ENCODE measurements at regions not wholly inside any gene's neighbourhood (a gene's known extent, or its start where the extent isn't known, plus 50 kb on each side); places are given as distances from the start of the nearest gene placed in this dataset.

GRCh38 chr20:22805996-22806395 is 221.6 kb upstream of the FOXA2 start:
- TF ChIP-seq, protein P1, sequence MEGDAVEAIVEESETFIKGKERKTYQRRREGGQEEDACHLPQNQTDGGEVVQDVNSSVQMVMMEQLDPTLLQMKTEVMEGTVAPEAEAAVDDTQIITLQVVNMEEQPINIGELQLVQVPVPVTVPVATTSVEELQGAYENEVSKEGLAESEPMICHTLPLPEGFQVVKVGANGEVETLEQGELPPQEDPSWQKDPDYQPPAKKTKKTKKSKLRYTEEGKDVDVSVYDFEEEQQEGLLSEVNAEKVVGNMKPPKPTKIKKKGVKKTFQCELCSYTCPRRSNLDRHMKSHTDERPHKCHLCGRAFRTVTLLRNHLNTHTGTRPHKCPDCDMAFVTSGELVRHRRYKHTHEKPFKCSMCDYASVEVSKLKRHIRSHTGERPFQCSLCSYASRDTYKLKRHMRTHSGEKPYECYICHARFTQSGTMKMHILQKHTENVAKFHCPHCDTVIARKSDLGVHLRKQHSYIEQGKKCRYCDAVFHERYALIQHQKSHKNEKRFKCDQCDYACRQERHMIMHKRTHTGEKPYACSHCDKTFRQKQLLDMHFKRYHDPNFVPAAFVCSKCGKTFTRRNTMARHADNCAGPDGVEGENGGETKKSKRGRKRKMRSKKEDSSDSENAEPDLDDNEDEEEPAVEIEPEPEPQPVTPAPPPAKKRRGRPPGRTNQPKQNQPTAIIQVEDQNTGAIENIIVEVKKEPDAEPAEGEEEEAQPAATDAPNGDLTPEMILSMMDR (conservative IDR thresholded peaks at IDR 0.05; ENCODE audit: low read depth): no peak
- no peak for DNase-seq (ENCODE audit: low spot score)
- ChIA-PET CTCF (no interaction called here), POLR2A (ENCODE audit: low non-redundant PET) (no interaction called here)
- no peak overlapping the region for H3K27ac ChIP-seq

- TF ChIP-seq, protein P1 (conservative IDR thresholded peaks at IDR 0.05; ENCODE audit: low read depth): no peak
- H3K27ac ChIP-seq: no peak overlapping the region
- DNase-seq (ENCODE audit: low spot score): no peak
- CTCF ChIA-PET: no interaction called here
- POLR2A ChIA-PET (ENCODE audit: low non-redundant PET): no interaction called here
These were observed 222.7 kb upstream of the FOXA2 start for GRCh38 chr20:22807045-22807444.

DNA sequence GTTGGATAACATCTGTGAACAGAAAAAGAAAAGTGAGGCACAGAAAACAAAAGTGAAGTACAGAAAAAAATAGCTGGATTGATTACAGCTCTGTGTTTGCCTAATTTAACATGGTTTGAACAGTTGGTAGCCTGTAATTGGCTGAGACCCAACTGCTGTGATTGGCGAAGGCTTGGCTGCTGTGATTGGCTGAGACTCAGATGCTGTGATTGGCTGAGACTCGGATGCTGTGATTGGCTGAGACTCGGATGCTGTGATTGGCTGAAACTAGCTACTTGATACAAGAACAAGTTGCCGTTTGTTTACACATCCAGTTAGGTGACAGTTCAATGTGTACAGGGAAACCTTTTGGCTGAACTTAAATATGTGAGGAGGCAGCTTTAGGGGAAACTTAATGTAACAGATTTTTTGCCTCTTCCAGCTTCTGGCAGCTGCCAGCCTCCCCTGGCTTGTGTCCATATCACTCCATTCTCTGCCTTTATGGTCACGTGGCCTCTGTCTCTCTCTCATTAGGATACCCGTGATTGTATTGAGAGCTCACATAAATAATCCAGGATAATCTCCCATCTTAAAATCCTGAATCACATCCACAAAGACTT is 223.4 kb upstream of the FOXA2 start:
- CTCF ChIA-PET: interaction anchor here (1.2 kb wide), 1 partner anchor 237 kb away, joined by 3 read pairs; no protein-coding TSS in a partner anchor
- DNase-seq (ENCODE audit: low spot score): no peak
- POLR2A ChIA-PET (ENCODE audit: low non-redundant PET): no interaction called here

DNA sequence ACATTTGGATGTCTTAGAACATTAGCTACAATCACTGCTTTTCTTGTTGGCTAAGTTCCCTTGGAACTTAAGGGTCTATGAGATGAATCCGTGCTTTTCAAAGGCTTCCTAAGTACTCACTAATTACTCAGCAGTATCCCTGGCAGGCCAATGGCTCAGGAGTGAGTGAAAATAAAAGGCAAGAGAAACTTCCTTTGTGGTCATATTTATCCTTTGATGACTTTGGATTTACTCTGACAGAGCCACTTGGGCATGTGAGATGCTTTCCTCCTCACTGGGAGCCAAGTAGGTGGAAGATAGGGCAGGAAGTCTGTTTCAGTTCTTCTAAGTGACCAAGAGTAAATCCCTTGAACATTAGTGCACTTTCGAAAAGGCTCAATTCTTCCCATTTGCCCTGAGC is 224.3 kb upstream of the FOXA2 start:
- TF ChIP-seq, protein P1 (conservative IDR thresholded peaks at IDR 0.05; ENCODE audit: low read depth): no peak
- POLR2A ChIA-PET (ENCODE audit: low non-redundant PET): no interaction called here
- H3K27ac ChIP-seq: no peak overlapping the region
- no peak for DNase-seq (ENCODE audit: low spot score)
- CTCF ChIA-PET: interaction anchor here (1.2 kb wide), 1 partner anchor 236 kb away, joined by 3 read pairs; no protein-coding TSS in a partner anchor

More for the DNA sequence above, 223.4 kb upstream of the FOXA2 start:
- H3K27ac ChIP-seq: no peak overlapping the region
- TF ChIP-seq, protein P1 (conservative IDR thresholded peaks at IDR 0.05; ENCODE audit: low read depth): no peak

DNA sequence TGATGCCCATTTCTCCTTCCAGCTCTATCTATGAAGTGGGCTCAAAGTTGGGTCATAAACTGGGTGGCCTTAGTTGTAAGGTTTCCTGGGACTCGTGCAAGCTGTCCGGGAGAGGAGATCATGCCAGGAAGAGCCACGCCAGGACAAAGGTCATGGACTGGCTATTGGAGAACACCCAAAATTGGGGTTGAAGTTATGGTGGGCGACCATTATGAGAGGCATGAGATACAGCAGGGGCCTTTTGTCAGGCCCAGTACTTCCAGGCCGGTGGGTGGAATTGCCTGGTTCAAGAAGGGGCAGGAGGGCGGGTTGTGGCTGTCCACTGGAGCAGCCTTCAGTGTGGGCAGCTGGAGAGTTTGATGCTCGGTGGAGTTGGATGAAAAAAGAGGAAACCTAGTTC is 225.1 kb upstream of the SSTR4 start:
- H3K27ac ChIP-seq: no peak overlapping the region
- POLR2A ChIA-PET (ENCODE audit: low non-redundant PET): no interaction called here
- DNase-seq (ENCODE audit: low spot score): no peak
- TF ChIP-seq, protein P1 (conservative IDR thresholded peaks at IDR 0.05; ENCODE audit: low read depth): no peak
- CTCF ChIA-PET: no interaction called here

DNA sequence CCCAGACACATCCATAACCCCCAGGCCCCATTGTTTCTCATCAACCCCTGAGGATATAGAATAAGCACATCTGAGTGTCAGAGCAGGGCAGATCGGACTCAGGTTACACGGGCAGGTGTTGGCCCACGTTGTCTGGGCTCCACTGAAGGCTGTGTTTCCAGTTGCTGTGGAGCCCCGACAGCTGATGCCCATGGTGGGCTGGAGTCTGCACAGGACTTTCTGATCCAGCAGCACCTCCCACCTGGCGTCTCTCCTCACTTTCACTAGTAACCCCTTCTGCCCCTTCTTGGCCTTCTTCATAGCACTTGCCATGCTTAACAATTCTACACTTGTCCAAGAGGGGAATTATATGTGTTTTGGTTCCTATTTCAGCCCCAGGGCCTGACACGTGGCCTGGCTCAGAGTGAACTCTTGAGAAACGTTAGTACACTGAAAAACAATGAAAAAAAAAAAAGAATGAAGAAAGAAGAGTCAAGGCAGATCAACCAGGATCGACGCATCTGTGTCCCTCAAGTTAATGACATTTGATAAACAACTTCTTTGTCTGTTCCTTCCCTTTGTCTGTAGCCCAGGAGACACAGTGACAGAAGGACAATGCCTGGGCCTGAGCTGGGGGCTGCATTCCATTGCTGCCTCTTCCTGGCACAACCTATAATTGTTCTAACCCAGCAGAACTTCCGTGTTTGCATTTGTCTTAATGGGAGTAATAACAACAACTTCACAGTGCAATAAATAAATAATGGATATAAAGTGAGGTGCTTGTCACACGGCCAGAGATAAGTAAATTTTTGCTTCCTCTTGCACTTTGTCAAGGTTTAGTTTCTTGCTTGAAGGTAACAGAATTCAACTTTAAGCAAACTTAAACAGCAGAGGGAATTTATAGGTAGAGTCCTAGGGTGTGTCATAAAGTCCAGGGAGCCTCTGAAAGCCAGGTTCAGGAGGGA is 224.2 kb upstream of the SSTR4 start:
- ChIA-PET POLR2A (ENCODE audit: low non-redundant PET) (no interaction called here), CTCF (interaction anchor here (0.9 kb wide), 1 partner anchor 10 kb away, joined by 5 read pairs; no protein-coding TSS in a partner anchor)
- TF ChIP-seq, protein P1 (conservative IDR thresholded peaks at IDR 0.05; ENCODE audit: low read depth): no peak
- DNase-seq (ENCODE audit: low spot score): no peak
- no peak overlapping the region for H3K27ac ChIP-seq
